HFFc6 (cell line): ENCODE measurements at regions not wholly inside any gene's neighbourhood (a gene's known extent, or its start where the extent isn't known, plus 50 kb on each side); places are given as distances from the start of the nearest gene placed in this dataset.

Source experiments
- DNase-seq: peaks from one replicate; pipeline ENCODE4 v3.0.0-alpha.2; 2018
- H3K27ac Mint-ChIP-seq: 2 replicates; pipeline ENCODE4 v1.8.0; 2020; ENCODE audit warnings: mild to moderate bottlenecking, mixed read lengths
- H3K27me3 Mint-ChIP-seq: 2 replicates; pipeline ENCODE4 v1.8.0; 2021; ENCODE audit warnings: mild to moderate bottlenecking, moderate library complexity, mixed read lengths; ENCODE audit not compliant: insufficient read depth
- H3K36me3 Mint-ChIP-seq: 2 replicates; pipeline ENCODE4 v1.8.0; 2021; ENCODE audit warnings: low read depth, mixed read lengths
- H3K4me1 Mint-ChIP-seq: 2 replicates; pipeline ENCODE4 v1.8.0; 2020; ENCODE audit warnings: low read depth, mixed read lengths
- H3K4me3 Mint-ChIP-seq: 2 replicates; pipeline ENCODE4 v1.8.0; 2020; ENCODE audit warnings: mild to moderate bottlenecking, moderate library complexity, mixed read lengths
- H3K9me3 Mint-ChIP-seq: 2 replicates; pipeline ENCODE4 v1.8.0; 2020; ENCODE audit warnings: mild to moderate bottlenecking, mixed read lengths
- CTCF ChIP-seq: fragments of 200-600 bp; sonication (generic); IDR thresholded peaks from 2 replicates; pipeline ENCODE4 v1.5.0; 2021; ENCODE audit warnings: antibody characterized with exemption, mild to moderate bottlenecking

GRCh38 chr11:69398529-69399492 lies 82.7 kb upstream of the LINC01488 start:
- Mint-ChIP-seq H3K36me3 (peaks cover 20% of the 10 kb centered on the region), H3K9me3 (peaks cover 5% of the 10 kb centered on the region), H3K27me3 (peaks cover 3% of the 10 kb centered on the region), H3K27ac (peak overlapping the region; percentile 33; the same call in 1 of the 2 replicates), H3K4me3 (no peak overlapping the region), H3K4me1 (peaks cover 46% of the 10 kb centered on the region)
- no peak for TF ChIP-seq CTCF
- no peak for DNase-seq

- Mint-ChIP-seq H3K36me3 (peaks cover 20% of the 10 kb centered on the region), H3K4me3 (no peak overlapping the region), H3K27ac (no peak overlapping the region), H3K4me1 (peaks cover 59% of the 10 kb centered on the region), H3K27me3 (peaks cover 3% of the 10 kb centered on the region), H3K9me3 (peaks cover 5% of the 10 kb centered on the region)
- no peak for TF ChIP-seq CTCF
- no peak for DNase-seq
Observed at GRCh38 chr11:69400140-69400539, 81.3 kb upstream of the LINC01488 start.

- no peak for TF ChIP-seq CTCF
- H3K4me1 Mint-ChIP-seq: peaks cover 60% of the 10 kb centered on the region
Observed at GRCh38 chr11:69400771-69401590, 80.5 kb upstream of the LINC01488 start.

GRCh38 chr11:69401715-69402114 lies 79.7 kb upstream of the LINC01488 start:
- peaks cover 5% of the 10 kb centered on the region for H3K9me3 Mint-ChIP-seq
- 0 out of 2 replicates have a peak overlapping the region, but pooled peaks have one; percentile 2 for H3K27ac Mint-ChIP-seq
- peaks cover 20% of the 10 kb centered on the region for H3K36me3 Mint-ChIP-seq

More at GRCh38 chr11:69400771-69401590, 80.5 kb upstream of the LINC01488 start:
- Mint-ChIP-seq H3K27me3 (peaks cover 3% of the 10 kb centered on the region), H3K9me3 (peaks cover 5% of the 10 kb centered on the region), H3K4me3 (no peak overlapping the region), H3K36me3 (peaks cover 20% of the 10 kb centered on the region), H3K27ac (peak overlapping the region; percentile 2; the same call in 1 of the 2 replicates)
- DNase-seq: no peak

More at GRCh38 chr11:69401715-69402114, 79.7 kb upstream of the LINC01488 start:
- no peak for TF ChIP-seq CTCF
- Mint-ChIP-seq H3K27me3 (peaks cover 3% of the 10 kb centered on the region), H3K4me3 (no peak overlapping the region), H3K4me1 (peaks cover 60% of the 10 kb centered on the region)
- no peak for DNase-seq
